ENCODE measurements at regions not wholly inside any gene's neighbourhood (a gene's known extent, or its start where the extent isn't known, plus 50 kb on each side); places are given as distances from the start of the nearest gene placed in this dataset.

GRCh38 chr15:94100863-94101262 lies 130.5 kb upstream of the MCTP2 start:
- DNase-seq (ENCODE audit: low read depth): peak; percentile 9

- DNase-seq (ENCODE audit: low read depth): no peak
These were observed 131.8 kb upstream of the MCTP2 start for GRCh38 chr15:94099574-94099960.

- DNase-seq (ENCODE audit: low read depth): no peak
These were observed 132.3 kb upstream of the MCTP2 start for GRCh38 chr15:94098921-94099573.

DNA sequence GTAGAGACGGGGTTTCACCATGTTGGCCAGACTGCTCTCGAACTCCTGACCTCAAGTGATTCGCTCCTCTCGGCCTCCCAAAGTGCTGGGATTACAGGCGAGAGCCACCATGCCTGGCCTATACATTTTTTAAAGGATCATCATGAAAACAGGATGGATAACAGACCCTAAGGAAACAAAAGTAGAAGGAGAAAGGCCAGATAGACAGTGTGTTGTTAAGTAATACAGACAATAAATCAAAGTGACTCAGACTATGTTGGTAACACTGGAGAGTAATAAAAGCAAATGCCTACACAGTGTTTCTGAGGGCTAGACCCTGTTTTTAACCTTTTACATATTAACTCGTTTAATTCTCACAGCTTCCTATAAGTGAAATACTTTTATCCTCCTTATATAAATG lies 133.8 kb upstream of the MCTP2 start:
- DNase-seq (ENCODE audit: low read depth): peak; percentile 56

GRCh38 chr15:94094310-94094709 lies 137.1 kb upstream of the MCTP2 start:
- no peak for DNase-seq (ENCODE audit: low read depth)

- DNase-seq (ENCODE audit: low read depth): peak; percentile 11
These were observed 145.0 kb upstream of the MCTP2 start for GRCh38 chr15:94086341-94086740.

DNA sequence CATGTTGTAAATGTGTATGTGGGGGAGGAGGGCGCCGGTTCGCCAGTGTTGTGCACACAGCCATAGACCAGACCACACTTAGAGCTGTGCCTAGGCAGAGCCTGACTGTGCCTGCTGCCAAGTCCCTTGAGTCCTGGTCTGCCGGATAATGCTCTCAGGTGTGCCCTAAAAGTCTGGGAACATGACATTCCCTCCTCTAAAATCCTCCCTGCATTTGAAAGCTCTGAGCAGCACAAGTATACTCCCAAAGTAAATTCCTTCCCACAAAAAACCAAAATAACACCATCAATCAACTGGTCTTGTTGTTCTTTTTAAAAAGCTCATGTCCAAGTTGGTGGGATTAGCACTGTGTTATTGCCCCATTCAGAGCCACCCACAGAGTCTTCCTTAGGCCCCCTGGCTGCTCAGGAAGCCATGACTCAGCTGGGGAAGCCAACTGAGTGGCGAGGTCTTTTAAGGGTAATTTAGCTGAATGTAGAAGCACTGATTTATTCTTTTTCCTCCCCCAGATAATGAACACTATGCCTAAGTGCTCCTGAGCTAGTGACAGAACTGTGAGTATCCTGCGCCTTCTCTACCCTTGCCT lies 147.8 kb upstream of the MCTP2 start:
- peak; percentile 94 for DNase-seq (ENCODE audit: low read depth)

- peak; percentile 42 for DNase-seq (ENCODE audit: low read depth)
These were observed 149.5 kb upstream of the MCTP2 start for GRCh38 chr15:94081829-94082228.

DNA sequence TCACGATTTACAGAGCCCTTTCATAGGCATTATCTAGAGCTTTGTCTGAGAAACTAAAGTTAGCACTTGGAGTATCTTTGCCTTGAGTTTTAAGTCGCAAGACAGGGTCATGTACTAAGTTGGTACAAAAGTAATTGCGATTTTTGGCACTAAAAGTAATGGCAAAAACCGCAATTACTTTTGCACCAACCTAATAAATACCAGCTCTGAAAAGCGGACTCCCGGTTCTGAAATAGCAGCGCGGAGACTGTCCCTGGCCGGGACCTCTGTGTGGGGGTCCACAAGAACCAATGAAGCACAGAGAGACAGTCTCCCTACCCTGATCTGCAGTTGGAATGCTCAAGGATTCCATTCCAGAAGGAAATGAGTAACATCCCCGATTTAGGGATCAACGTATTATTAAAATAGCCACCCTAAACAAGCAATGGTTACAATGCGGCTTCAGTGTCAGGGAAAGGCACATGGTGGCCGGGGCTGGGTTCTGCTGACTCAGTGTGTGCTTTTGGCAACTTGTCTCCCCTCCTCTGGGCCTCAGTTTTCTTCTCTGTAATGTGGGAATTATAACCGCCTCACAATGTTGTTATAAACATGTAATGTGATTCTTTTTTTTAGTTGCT lies 150.3 kb upstream of the MCTP2 start:
- peak; percentile 60 for DNase-seq (ENCODE audit: low read depth)

DNA sequence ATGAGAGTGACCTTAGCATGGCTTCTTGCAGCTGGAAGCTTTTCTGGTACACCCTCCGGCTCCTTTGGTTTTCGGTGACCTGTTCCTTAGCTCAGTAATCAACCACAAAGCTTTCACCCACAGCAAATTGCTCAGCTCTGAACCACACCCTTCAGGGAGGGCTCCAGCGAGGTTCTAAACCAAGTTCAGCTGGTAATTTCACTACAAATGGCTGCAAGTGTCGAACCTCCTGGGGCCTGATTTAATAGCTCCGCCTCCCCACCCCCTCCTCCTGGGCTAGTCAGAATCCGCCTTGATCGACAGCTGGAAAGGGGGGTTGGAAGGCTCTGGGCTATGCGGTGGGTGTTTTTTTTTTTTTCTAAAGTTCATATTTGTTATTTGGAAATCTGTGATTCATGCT lies 150.9 kb upstream of the MCTP2 start:
- DNase-seq (ENCODE audit: low read depth): peak; percentile 99

DNA sequence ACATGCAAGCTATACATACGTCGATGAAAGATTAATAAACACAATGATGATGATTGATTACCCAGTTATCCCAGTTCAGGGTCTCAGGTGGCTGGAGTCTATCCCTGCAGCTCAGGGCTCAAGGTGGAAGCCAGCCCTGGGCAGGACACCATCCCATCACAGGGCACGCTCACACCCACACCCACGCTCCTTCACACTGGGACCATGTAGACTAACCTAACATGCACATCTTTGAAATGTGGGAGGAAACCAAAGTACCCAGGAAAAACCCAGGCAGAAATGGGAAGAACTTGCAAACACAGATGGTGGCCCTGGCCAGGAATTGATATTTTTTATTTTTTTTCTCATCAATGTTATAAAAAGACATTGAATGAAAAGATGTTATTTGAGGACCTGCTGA lies 151.4 kb upstream of the MCTP2 start:
- DNase-seq (ENCODE audit: low read depth): no peak

DNA sequence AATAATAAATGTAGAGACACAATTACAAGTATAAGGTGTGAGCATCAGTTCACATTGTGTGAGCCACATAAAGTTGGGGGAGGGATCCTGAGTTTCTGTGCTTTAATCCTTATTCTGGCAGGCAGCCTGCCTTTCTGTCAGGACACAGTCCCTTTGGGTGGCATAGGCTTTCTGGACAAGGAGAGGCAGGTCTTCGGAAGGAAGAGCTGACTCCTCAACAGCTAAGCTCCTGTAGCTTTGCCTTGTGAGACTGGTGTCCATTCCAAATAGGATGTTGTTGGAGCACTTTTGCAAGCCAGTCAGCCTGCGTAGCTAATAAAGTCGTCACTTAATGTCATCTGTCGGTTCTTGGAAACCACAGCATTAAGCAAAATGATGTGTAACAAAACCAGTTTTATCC lies 151.9 kb upstream of the MCTP2 start:
- peak; percentile 11 for DNase-seq (ENCODE audit: low read depth)

DNA sequence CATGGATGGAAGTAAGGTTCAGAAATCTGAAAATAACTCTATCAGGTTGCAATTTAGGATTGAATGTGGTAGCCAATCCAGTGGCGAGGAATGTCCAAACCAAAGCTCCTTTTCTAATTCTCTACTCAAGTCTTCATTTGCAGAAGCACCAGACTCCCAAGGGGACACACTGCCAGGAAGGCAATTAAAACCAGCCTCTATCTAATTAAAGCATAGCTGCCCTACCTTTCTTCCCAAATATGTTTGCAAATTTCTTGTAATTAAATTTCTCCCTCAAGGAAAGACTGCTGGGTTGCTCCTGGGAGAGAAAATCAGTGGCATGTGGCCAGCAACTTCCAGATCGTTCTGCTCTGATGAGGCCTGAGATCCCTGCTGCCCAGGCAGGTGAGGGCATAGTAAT lies 153.4 kb upstream of the MCTP2 start:
- DNase-seq (ENCODE audit: low read depth): no peak

DNA sequence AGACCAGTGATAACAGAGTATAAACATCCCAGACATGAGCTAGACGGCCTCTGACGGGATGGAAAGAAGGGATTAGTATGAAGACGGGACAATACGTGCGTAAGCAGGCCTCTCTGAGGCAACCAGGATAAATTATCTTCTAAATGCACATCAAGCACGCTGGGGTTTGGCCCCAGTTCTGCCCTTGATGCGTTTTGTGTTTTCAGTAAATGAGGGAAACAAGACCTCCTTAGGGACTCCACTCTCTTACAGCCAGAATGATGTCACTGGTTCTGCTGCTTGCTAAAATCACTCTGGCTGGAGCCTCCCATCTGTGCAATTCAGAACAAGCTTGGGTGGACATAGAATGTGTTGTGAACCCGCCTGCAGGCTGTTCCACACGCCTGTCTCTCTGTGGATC lies 156.0 kb upstream of the MCTP2 start:
- peak; percentile 11 for DNase-seq (ENCODE audit: low read depth)

DNA sequence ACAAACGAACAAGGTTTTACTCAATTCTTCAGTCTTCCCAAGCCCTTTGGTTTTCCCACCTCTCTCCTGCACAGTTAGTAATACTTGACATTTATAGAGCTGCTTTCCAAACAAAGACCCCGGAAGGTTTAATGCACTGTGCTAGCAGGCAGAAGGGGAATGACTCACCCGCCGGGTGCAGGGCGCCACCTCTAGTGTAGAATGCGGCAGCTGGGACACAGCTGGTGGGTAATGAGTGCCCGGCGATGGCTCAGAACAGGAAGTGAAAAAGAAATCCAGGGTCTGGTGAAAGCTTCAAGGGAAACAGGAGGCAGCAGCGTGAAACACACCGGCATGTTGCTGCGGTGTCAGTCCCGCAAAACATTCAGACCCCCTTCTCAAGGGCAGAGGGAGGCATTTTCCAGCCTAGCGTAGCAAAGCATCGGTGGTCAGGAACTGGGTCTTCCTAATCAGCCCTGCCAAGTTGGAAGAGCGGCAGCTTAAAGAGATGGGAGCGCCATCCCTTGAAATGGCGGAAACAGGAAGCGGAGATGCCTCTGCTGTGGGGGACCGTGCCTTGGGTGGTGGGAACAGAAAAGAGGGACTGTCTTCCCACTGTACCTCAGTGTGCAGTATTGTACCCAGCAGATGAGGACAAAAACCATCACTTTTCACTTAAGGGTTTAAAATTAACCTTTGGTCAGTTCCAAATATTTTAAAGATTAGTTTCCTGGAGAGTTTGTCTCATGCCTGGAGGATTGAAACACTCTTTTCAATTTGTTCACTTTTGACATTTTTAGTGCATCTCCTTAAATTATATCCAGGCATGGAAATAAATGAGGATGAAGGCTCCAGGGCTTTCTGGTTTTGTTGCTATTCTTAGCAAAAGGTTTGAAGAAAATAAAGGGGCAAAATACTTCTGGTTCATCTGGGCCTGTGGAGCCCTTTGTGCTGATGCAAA lies 160.7 kb upstream of the MCTP2 start:
- peak; percentile 98 for DNase-seq (ENCODE audit: low read depth)

GRCh38 chr15:94069844-94070243 lies 161.5 kb upstream of the MCTP2 start:
- peak; percentile 53 for DNase-seq (ENCODE audit: low read depth)

DNA sequence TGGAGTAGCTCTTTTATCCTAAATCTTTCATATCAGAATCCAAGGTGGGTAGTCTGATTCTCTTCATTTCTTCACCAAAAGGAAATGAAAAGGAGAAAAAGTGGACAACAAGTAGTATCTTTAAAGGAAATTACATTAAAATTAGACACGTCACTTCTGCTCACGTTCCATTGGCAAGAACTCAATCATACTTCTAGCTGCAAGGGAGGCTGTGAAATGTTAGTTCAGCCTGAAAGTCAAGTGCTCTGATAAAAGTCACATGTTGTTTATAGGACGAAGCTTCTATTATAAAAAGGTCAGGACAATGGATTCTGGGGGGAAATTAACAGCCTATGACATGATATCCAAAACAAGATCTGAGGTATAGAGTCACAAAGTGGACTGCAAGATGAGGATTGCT lies 164.6 kb upstream of the MCTP2 start:
- no peak for DNase-seq (ENCODE audit: low read depth)

DNA sequence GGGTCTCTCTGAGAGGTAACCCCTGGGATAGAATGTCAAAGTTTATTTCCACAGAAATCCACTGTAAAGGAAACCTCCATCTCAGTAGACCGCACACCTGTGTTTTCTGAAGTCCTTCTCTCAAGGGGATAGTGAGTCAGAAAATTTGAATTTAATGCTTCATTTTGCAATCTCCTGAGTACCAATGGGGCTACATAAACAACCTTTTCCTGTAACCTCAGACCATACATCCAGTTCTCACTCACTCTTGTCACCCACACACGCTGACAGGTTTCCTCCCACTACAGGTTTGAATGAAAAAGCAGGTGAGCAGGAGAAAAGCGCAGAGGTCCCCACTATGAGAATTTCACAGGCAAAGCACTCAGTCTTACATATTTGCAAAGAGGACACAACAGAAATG lies 165.3 kb upstream of the MCTP2 start:
- no peak for DNase-seq (ENCODE audit: low read depth)

DNA sequence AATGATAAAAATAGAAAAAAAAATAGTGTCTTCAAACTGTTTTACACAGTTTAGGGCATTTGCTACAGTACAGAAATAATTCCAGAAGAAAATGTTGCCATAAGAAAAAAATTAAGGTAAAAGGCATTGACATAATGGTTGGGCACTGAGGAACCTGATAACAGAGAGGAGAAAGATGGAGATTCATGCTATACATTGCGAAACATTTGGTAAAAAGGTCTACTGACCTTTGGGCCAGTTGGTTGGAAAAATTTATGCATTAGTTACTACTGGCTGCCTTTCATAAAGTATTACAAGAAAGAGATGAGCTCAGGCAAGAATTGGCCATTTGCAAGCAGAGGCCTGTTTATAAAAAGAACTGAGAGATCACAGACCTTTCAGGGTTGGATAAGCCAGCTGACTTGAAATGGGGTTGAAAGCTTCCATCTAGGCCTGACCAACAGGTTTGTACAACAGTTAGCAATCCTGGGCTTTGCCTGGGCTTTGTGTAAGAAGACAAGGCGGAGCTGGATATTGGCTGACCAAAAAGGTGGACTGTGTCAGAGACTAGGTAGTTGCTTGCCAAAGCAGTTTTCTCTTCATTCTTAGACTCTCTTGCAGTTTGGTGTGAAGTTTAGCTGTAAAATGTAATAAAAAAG lies 166.6 kb upstream of the MCTP2 start:
- DNase-seq (ENCODE audit: low read depth): no peak

- peak; percentile 62 for DNase-seq (ENCODE audit: low read depth)
These were observed 170.3 kb upstream of the MCTP2 start for GRCh38 chr15:94061041-94061440.

DNA sequence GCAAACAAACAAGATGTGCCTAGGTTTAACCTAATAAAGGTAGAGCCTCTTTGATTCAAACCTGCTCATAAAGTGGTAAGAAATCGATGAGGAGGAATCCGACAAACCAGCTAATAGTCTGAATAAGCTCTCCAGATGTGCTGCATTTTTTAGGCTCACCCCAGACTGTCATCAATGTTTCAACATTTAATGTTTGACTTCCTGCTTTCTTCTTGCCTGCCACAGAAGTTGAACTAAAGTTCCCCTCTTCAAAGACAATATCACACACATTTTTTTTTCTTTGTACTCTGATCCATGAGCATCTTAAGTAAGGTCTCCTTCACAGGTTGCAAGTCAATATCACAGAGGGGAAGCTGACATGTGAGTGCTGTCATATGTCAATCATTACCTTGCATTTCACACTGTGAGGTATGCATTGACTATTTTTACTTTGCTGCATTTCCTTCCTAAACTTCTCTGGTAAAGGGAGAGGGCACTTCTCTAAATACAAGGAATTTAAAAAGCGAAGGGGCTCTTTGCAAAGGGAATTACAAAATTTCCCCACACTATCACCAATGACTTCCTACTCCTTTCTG lies 172.3 kb upstream of the MCTP2 start:
- no peak for DNase-seq (ENCODE audit: low read depth)

GRCh38 chr15:94057305-94057704 lies 174.1 kb upstream of the MCTP2 start:
- DNase-seq (ENCODE audit: low read depth): no peak

Measured in RPMI7951 (cell line).